Endothelial cell of umbilical vein (primary cell): ENCODE measurements at regions not wholly inside any gene's neighbourhood (a gene's known extent, or its start where the extent isn't known, plus 50 kb on each side); places are given as distances from the start of the nearest gene placed in this dataset.

Experiments used
- BruUV-seq: library from RNA; stranded (reverse); fragments of 400-500 nt; replicated peaks from 2 replicates; lab custom pipeline; 2021; lab: Mats Ljungman, UMichigan
- CTCF ChIA-PET: fragments of 300-600, 350-600 bp; sonication (Branson Sonifier 250); formaldehyde crosslinking; loops from one replicate; lab custom pipeline; 2021; ENCODE audit warnings: antibody characterized with exemption, inconsistent platforms; lab: Charles Lee
- POLR2A ChIA-PET: fragments of 300-600, 350-600 bp; sonication (Branson Sonifier 250); formaldehyde crosslinking; loops from one replicate; lab custom pipeline; 2021; ENCODE audit warnings: antibody characterized with exemption, inconsistent platforms; lab: Charles Lee
- DNase-seq: peaks from one replicate; pipeline ENCODE4 v3.0.0-alpha.2; 2011; ENCODE audit warnings: low read depth, low spot score
- FAIRE-seq: peaks from 2 replicates; lab custom pipeline; 2011; peaks lifted over from hg19 to GRCh38; lab: Jason Lieb, UNC
- H2AFZ ChIP-seq: 2 replicates; pipeline ENCODE4 v1.6.0; 2012; ENCODE audit warnings: low read depth, low read length, control low read depth, inconsistent platforms
- H3K27ac ChIP-seq: 2 replicates; pipeline ENCODE4 v1.5.1; 2011; ENCODE audit warnings: low read depth, mild to moderate bottlenecking, control low read depth, low read length, moderate library complexity; ENCODE audit not compliant: insufficient read depth
- H3K27me3 ChIP-seq, 2 experiments: 2 replicates each; pipeline versions ENCODE4 v1.6.0 to v1.6.1; 2011; ENCODE audit warnings: low read length in 2 of 2, mixed read lengths in 1 of 2; ENCODE audit not compliant: control insufficient read depth in 2 of 2, insufficient read depth in 2 of 2
- H3K36me3 ChIP-seq, 2 experiments: 2 replicates in 1 of 2; 3 replicates in 1 of 2; pipeline ENCODE4 v1.5.1; 2011; ENCODE audit warnings: low read length in 2 of 2, mild to moderate bottlenecking in 1 of 2, moderate library complexity in 1 of 2; ENCODE audit not compliant: control insufficient read depth in 2 of 2, insufficient read depth in 2 of 2; ENCODE audit errors: extremely low read depth in 1 of 2
- H3K4me1 ChIP-seq: 3 replicates; pipeline ENCODE4 v1.5.1; 2011; ENCODE audit warnings: mild to moderate bottlenecking, low read length; ENCODE audit not compliant: control insufficient read depth, insufficient read depth; ENCODE audit errors: extremely low read depth
- H3K4me2 ChIP-seq: 2 replicates; pipeline ENCODE4 v1.6.1; 2011; ENCODE audit warnings: low read length, control low read depth, mixed read lengths; ENCODE audit not compliant: insufficient read depth
- H3K4me3 ChIP-seq, 3 experiments: fragments of 200-600 bp in 1 of 3; sonication (generic), shearing (Covaris generic) in 1 of 3; replicated peaks in 1 of 3; 2 replicates each; pipeline ENCODE4 v1.5.1; 2011 to 2016; ENCODE audit warnings: control low read depth in 3 of 3, low read length in 3 of 3, mild to moderate bottlenecking in 2 of 3, inconsistent platforms in 1 of 3, low read depth in 1 of 3, moderate library complexity in 1 of 3; ENCODE audit not compliant: insufficient read depth in 1 of 3
- H3K79me2 ChIP-seq: 2 replicates; pipeline ENCODE4 v1.6.0; 2012; ENCODE audit warnings: low read length, inconsistent platforms; ENCODE audit not compliant: control insufficient read depth, insufficient read depth
- H3K9ac ChIP-seq: replicated peaks from 2 replicates; pipeline ENCODE3; 2011; ENCODE audit warnings: low read length, control low read depth; ENCODE audit not compliant: insufficient read depth; ENCODE audit errors: extremely low read depth
- H3K9me1 ChIP-seq: replicated peaks from 3 replicates; pipeline ENCODE4 v1.6.0; 2011; ENCODE audit warnings: mild to moderate bottlenecking, low read length; ENCODE audit not compliant: control insufficient read depth, insufficient read depth; ENCODE audit errors: extremely low read depth
- H3K9me3 ChIP-seq: replicated peaks from 2 replicates; pipeline ENCODE4 v1.5.1; 2012; ENCODE audit warnings: low read length, inconsistent platforms; ENCODE audit not compliant: control insufficient read depth, insufficient read depth
- H4K20me1 ChIP-seq: replicated peaks from 2 replicates; pipeline ENCODE3; 2011; ENCODE audit warnings: mild to moderate bottlenecking, low read length; ENCODE audit not compliant: control insufficient read depth, insufficient read depth; ENCODE audit errors: extremely low read depth
- CTCF ChIP-seq, 2 donors: IDR thresholded peaks; 1 replicate in 1 of 2; 2 replicates in 1 of 2; pipeline ENCODE4 v1.5.1; 2011; ENCODE audit warnings: low read length in 2 of 2, mild to moderate bottlenecking in 2 of 2, moderate library complexity in 2 of 2, control low read depth in 1 of 2, inconsistent platforms in 1 of 2, low read depth in 1 of 2; ENCODE audit not compliant: insufficient read depth in 1 of 2; ENCODE audit errors: extremely low read depth in 1 of 2
- EZH2 ChIP-seq: IDR thresholded peaks from 2 replicates; pipeline ENCODE4 v1.6.1; 2012; ENCODE audit warnings: borderline replicate concordance, low read depth, mild to moderate bottlenecking, moderate library complexity, low read length, inconsistent platforms; ENCODE audit not compliant: severe bottlenecking
- FOS ChIP-seq: IDR thresholded peaks from 2 replicates; pipeline ENCODE4 v1.6.1; 2011; ENCODE audit warnings: mild to moderate bottlenecking, low read length, moderate library complexity, borderline replicate concordance; ENCODE audit not compliant: insufficient read depth
- GATA2 ChIP-seq: IDR thresholded peaks from 2 replicates; pipeline ENCODE4 v1.7.0; 2011; ENCODE audit warnings: low read depth, mild to moderate bottlenecking, moderate library complexity, mixed read lengths, low read length; ENCODE audit not compliant: insufficient read length, insufficient read depth
- JUN ChIP-seq: IDR thresholded peaks from 2 replicates; pipeline ENCODE4 v1.6.1; 2011; ENCODE audit warnings: borderline replicate concordance, low read depth; ENCODE audit not compliant: insufficient read length, insufficient read depth
- MAX ChIP-seq: IDR thresholded peaks from 2 replicates; pipeline ENCODE4 v1.6.1; 2011; ENCODE audit not compliant: insufficient read depth, insufficient read length
- MYC ChIP-seq: IDR thresholded peaks from one replicate; pipeline ENCODE4 v1.6.1; 2011; ENCODE audit warnings: mild to moderate bottlenecking, low read depth, low read length
- POLR2A ChIP-seq: IDR thresholded peaks from 2 replicates; pipeline ENCODE4 v1.6.1; 2012; ENCODE audit warnings: low read depth, mild to moderate bottlenecking, control low read depth, low read length
- POLR2AphosphoS5 ChIP-seq: IDR thresholded peaks from 2 replicates; pipeline ENCODE4 v1.6.1; 2012; ENCODE audit warnings: low read depth, mild to moderate bottlenecking, control low read depth, low read length, moderate library complexity; ENCODE audit not compliant: insufficient read depth
- dilution Hi-C: fragments of 300-500 bp; cut with MboI; formaldehyde crosslinking; loops from one replicate; pipeline ENCODE4 v1.15.0; 2019; ENCODE audit warnings: low sequenced_read_pairs; ENCODE audit not compliant: extremely low pct_ligation_motif_present
- intact Hi-C: fragments of 100-400 bp; cut with micrococcal nuclease; formaldehyde crosslinking; loops from one replicate; pipeline ENCODE4 v1.10.0; 2022

DNA sequence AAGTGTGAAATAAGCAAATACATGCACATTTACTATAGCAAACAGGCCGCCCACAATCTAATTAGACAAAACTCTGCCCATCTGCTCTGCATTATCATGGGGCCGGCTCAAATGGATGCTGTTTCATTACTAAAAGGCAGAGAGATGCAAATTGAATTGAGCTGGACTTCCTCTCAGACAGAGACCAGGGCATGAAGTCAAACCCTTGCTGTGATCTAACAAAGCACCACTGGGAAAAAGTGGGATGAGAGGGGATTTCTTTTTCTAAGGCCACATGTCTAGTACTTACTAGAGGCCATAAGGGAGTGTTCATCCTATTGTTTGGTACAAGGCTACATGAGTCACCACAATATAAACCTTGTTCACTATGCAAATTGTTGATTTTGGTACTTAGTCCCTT, 614.7 kb downstream of the ISL1 start:
- no TSS peak for BruUV-seq
- no peaks in the 10 kb centered on the region for H3K9me3 ChIP-seq

More for the DNA sequence above, 614.7 kb downstream of the ISL1 start:
- no peak overlapping the region for H3K4me2 ChIP-seq
- H3K27me3 ChIP-seq, result no peaks in the 10 kb centered on the region
- H2AFZ ChIP-seq, result no peak overlapping the region
- H3K4me1 ChIP-seq, result no peaks in the 10 kb centered on the region
- no peaks in the 10 kb centered on the region for H3K36me3 ChIP-seq
- no peaks in the 10 kb centered on the region for H3K9me1 ChIP-seq
- no peak overlapping the region for H3K9ac ChIP-seq
- dilution Hi-C loops (no loop called here), intact Hi-C loops (no loop called here)
- H3K27ac ChIP-seq, result no peak overlapping the region
- H3K4me3 ChIP-seq, result no peak overlapping the region
- CTCF ChIA-PET, result interaction anchor here (1.0 to 1.3 kb wide), 2 partner anchors 9 to 1039 kb away, joined by 4 read pairs; no protein-coding TSS in a partner anchor
- TF ChIP-seq MAX, result no peak
- TF ChIP-seq MYC, result no peak
- no peak for TF ChIP-seq EZH2
- TF ChIP-seq POLR2AphosphoS5, result no peak
- TF ChIP-seq GATA2, result no peak
- TF ChIP-seq CTCF (IDR thresholded peaks at IDR 0.05; ENCODE audit: extremely low read depth in 1 of 2, insufficient read depth in 1 of 2, low read depth in 1 of 2, low read length in 2 of 2), result no peak
- TF ChIP-seq POLR2A, result no peak
- TF ChIP-seq JUN, result no peak
- no peak for TF ChIP-seq FOS
- FAIRE-seq, result no peak
- DNase-seq, result no peak
- POLR2A ChIA-PET, result no interaction called here
- H4K20me1 ChIP-seq, result no peaks in the 10 kb centered on the region
- H3K79me2 ChIP-seq, result no peaks in the 10 kb centered on the region
